GM12878 (cell line): ENCODE measurements at regions not wholly inside any gene's neighbourhood (a gene's known extent, or its start where the extent isn't known, plus 50 kb on each side); places are given as distances from the start of the nearest gene placed in this dataset.

Experiments used
- ATAC-seq: fragments of 200-7000 bp; cut with Tn5 transposase; 3 replicates; pipeline ENCODE4 v1.9.1; 2020; ENCODE audit warnings: mild to moderate bottlenecking, moderate library complexity
- BruUV-seq: library from RNA; stranded (reverse); fragments of 400-500 nt; replicated peaks from 2 replicates; lab custom pipeline; 2021; lab: Mats Ljungman, UMichigan
- CTCF ChIA-PET: fragments of 300-600 bp; sonication (Branson Sonifier 250); formaldehyde crosslinking; extraction: SDS; loops from one replicate; lab custom pipeline; 2021; ENCODE audit warnings: inconsistent platforms; lab: Yijun Ruan, JAX
- POLR2A ChIA-PET: fragments of 350-600 bp; formaldehyde crosslinking; extraction: SDS; loops from one replicate; lab custom pipeline; 2021; ENCODE audit warnings: inconsistent platforms; lab: Charles Lee
- RAD21 ChIA-PET: fragments of 300-600 bp; sonication (Branson Sonifier 250); formaldehyde crosslinking; loops from one replicate; lab custom pipeline; 2023; ENCODE audit warnings: antibody characterized with exemption; ENCODE audit not compliant: unreplicated experiment; lab: Charles Lee
- SMC1A ChIA-PET: fragments of 300-600 bp; sonication (Branson Sonifier 250); formaldehyde crosslinking; loops from one replicate; lab custom pipeline; 2023; ENCODE audit not compliant: unreplicated experiment, uncharacterized antibody; lab: Charles Lee
- DNase-seq: peaks from one replicate; pipeline ENCODE4 v3.0.0-alpha.2; 2011; ENCODE audit warnings: low read depth, low spot score
- FAIRE-seq: peaks from 3 replicates; lab custom pipeline; 2011; peaks lifted over from hg19 to GRCh38; lab: Jason Lieb, UNC
- H2AFZ ChIP-seq: 2 replicates; pipeline ENCODE4 v1.6.0; 2011; ENCODE audit warnings: low read depth, low read length, control low read depth; ENCODE audit not compliant: control insufficient read depth
- H3K27ac ChIP-seq: 2 replicates; pipeline ENCODE4 v1.5.1; 2011; ENCODE audit warnings: control low read depth; ENCODE audit not compliant: control insufficient read depth, insufficient read depth
- H3K27me3 ChIP-seq, 2 experiments: replicated peaks in 1 of 2; 2 replicates each; pipeline versions ENCODE4 v1.6.0 to v1.6.1; 2011; ENCODE audit warnings: low read length in 1 of 2; ENCODE audit not compliant: control insufficient read depth in 2 of 2, insufficient read depth in 2 of 2
- H3K36me3 ChIP-seq, 2 experiments: 2 replicates each; pipeline ENCODE4 v1.5.1; 2011; ENCODE audit warnings: low read length in 1 of 2; ENCODE audit not compliant: control insufficient read depth in 2 of 2, insufficient read depth in 2 of 2
- H3K4me1 ChIP-seq: 2 replicates; pipeline ENCODE4 v1.6.1; 2011; ENCODE audit warnings: mild to moderate bottlenecking, low read length, moderate library complexity, mixed read lengths; ENCODE audit not compliant: control insufficient read depth, insufficient read depth
- H3K4me2 ChIP-seq: 2 replicates; pipeline ENCODE4 v1.6.0; 2011; ENCODE audit warnings: control low read depth; ENCODE audit not compliant: control insufficient read depth, insufficient read depth
- H3K4me3 ChIP-seq: fragments of 200-600 bp; sonication (generic); 2 replicates; pipeline ENCODE4 v1.5.1; 2016
- H3K79me2 ChIP-seq: 2 replicates; pipeline ENCODE4 v1.6.0; 2011; ENCODE audit warnings: low read length; ENCODE audit not compliant: control insufficient read depth, insufficient read depth
- H3K9ac ChIP-seq: 2 replicates; pipeline ENCODE4 v1.8.0; 2011; ENCODE audit warnings: low read length, control low read depth, mixed read lengths; ENCODE audit not compliant: control insufficient read depth, insufficient read depth
- H3K9me3 ChIP-seq: replicated peaks from 3 replicates; pipeline ENCODE4 v1.5.1; 2011; ENCODE audit warnings: mild to moderate bottlenecking, low read length; ENCODE audit not compliant: control insufficient read depth, insufficient read depth
- H4K20me1 ChIP-seq: 2 replicates; pipeline ENCODE4 v1.6.0; 2011; ENCODE audit not compliant: control insufficient read depth, insufficient read depth
- CHD1 ChIP-seq: IDR thresholded peaks from 2 replicates; pipeline ENCODE4 v1.6.1; 2012; ENCODE audit warnings: low read depth, low read length, improper control_type of control experiment
- GABPA ChIP-seq: IDR thresholded peaks from 2 replicates; pipeline ENCODE4 v1.6.1; 2014; ENCODE audit warnings: antibody characterized with exemption, low read depth, mild to moderate bottlenecking, inconsistent platforms
- PAX5 ChIP-seq: IDR thresholded peaks from 2 replicates; pipeline ENCODE4 v1.6.1; 2011; ENCODE audit warnings: low read depth, low read length, borderline replicate concordance
- POLR2A ChIP-seq: IDR thresholded peaks from 2 replicates; pipeline ENCODE4 v1.6.1; 2011; ENCODE audit warnings: low read depth, mild to moderate bottlenecking, low read length
- RUNX3 ChIP-seq: IDR thresholded peaks from 2 replicates; pipeline ENCODE4 v1.6.1; 2012; ENCODE audit warnings: low read length, inconsistent platforms
- YY1 ChIP-seq: IDR thresholded peaks from 2 replicates; pipeline ENCODE4 v1.6.1; 2011; ENCODE audit warnings: low read depth, mild to moderate bottlenecking, low read length
- WGBS: methylation state at CpG from one replicate; pipeline ENCODE4 v1.1.6; 2016; ENCODE audit warnings: low lambda C conversion rate; ENCODE audit not compliant: insufficient replicate concordance, insufficient coverage; ENCODE audit errors: missing lambda C conversion rate; 5-methylcytosine and 5-hydroxymethylcytosine counted together
- in situ Hi-C: fragments of 300-500 bp; cut with MboI; formaldehyde crosslinking; loops from 9 replicates; pipeline ENCODE4 v1.14.3; 2018; ENCODE audit warnings: mixed read lengths
- intact Hi-C: fragments of 100-400 bp; cut with micrococcal nuclease; formaldehyde crosslinking; loops from one replicate; pipeline ENCODE4 v1.14.2; 2022; ENCODE audit not compliant: unreplicated experiment
- TF ChIP-seq, protein P1 (sequence below): IDR thresholded peaks from 2 replicates; pipeline ENCODE4 v1.6.1; 2011; ENCODE audit warnings: low read depth, mild to moderate bottlenecking, low read length, moderate library complexity, borderline replicate concordance; ENCODE audit errors: extremely low read depth
- TF ChIP-seq, protein P2 (sequence below): fragments of 450-650 bp; IDR thresholded peaks from 2 replicates; pipeline ENCODE4 v1.6.1; 2016; ENCODE audit warnings: mild to moderate bottlenecking, moderate library complexity, borderline replicate concordance

DNA sequence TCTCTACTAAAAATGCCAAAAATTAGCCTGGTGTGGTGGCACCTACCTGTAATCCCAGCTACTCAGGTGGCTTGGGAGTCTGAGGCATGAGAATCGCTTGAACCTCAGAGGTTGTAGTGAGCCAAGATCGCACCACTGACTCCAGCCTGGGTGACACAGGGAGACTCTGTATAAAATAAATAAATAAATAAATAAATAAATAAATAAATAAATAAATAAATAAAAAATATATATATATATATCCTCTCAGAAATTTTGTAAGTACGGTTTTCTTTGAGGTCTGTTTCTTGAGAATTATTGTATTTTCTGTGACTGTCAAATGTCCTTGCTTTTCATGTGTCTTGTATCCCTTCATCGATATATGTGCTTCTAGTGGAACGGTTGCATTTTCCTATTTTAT is 406.9 kb upstream of the FIGN start:
- BruUV-seq = no TSS peak
- H3K36me3 ChIP-seq = no peaks in the 10 kb centered on the region
- intact Hi-C loops = no loop called here
- ATAC-seq = no peak
- DNase-seq = no peak
- in situ Hi-C loops = no loop called here
- H3K4me2 ChIP-seq = no peak overlapping the region
- RAD21 ChIA-PET = no interaction called here
- POLR2A ChIA-PET = no interaction called here
- TF ChIP-seq, protein P1, sequence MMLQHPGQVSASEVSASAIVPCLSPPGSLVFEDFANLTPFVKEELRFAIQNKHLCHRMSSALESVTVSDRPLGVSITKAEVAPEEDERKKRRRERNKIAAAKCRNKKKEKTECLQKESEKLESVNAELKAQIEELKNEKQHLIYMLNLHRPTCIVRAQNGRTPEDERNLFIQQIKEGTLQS = no peak
- TF ChIP-seq CHD1 (no peak), PAX5 (no peak)
- H3K9me3 ChIP-seq = no peaks in the 10 kb centered on the region
- H4K20me1 ChIP-seq = no peaks in the 10 kb centered on the region
- FAIRE-seq = no peak
- H3K27ac ChIP-seq = no peak overlapping the region
- no peak overlapping the region for H2AFZ ChIP-seq
- H3K4me3 ChIP-seq = no peak overlapping the region
- H3K27me3 ChIP-seq = no peaks in the 10 kb centered on the region
- no peaks in the 10 kb centered on the region for H3K4me1 ChIP-seq
- no peak overlapping the region for H3K9ac ChIP-seq
- 71% methylated on average over 5 of the region's 5 CpGs for WGBS
- CTCF ChIA-PET = no interaction called here
- no peaks in the 10 kb centered on the region for H3K79me2 ChIP-seq
- SMC1A ChIA-PET = no interaction called here

DNA sequence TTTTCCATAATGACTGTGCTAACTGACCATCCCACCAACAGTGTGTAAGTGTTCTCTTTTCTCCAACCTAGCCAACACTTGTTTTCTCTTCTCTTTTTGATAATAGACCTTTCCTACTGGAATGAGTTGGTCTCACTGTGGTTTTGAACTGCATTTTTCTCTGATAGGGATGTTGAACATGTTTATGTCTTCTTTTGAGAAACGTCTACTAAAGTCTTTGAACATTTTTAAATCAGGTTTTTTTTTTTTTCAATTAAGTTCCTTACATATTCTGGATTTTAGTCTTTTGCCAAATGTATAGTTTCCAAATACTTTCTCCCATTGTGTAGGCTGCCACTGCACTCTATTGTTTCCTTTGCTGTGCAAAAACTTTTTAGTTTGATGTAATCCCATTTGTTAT is 405.5 kb upstream of the FIGN start:
- POLR2A ChIA-PET = no interaction called here
- H3K4me2 ChIP-seq = no peak overlapping the region
- no TSS peak for BruUV-seq

More for the DNA sequence above, 405.5 kb upstream of the FIGN start:
- in situ Hi-C loops = no loop called here
- no peak overlapping the region for H2AFZ ChIP-seq
- ChIA-PET RAD21 (no interaction called here), SMC1A (interaction anchor here (0.9 kb wide), 1 partner anchor 62 kb away, joined by 3 read pairs; no protein-coding TSS in a partner anchor), CTCF (no interaction called here)
- H3K36me3 ChIP-seq = no peaks in the 10 kb centered on the region
- intact Hi-C loops = no loop called here
- no peak overlapping the region for H3K4me3 ChIP-seq
- H4K20me1 ChIP-seq = no peaks in the 10 kb centered on the region
- TF ChIP-seq YY1 (no peak), GABPA (no peak), POLR2A (no peak), RUNX3 (no peak)
- TF ChIP-seq, protein P2, sequence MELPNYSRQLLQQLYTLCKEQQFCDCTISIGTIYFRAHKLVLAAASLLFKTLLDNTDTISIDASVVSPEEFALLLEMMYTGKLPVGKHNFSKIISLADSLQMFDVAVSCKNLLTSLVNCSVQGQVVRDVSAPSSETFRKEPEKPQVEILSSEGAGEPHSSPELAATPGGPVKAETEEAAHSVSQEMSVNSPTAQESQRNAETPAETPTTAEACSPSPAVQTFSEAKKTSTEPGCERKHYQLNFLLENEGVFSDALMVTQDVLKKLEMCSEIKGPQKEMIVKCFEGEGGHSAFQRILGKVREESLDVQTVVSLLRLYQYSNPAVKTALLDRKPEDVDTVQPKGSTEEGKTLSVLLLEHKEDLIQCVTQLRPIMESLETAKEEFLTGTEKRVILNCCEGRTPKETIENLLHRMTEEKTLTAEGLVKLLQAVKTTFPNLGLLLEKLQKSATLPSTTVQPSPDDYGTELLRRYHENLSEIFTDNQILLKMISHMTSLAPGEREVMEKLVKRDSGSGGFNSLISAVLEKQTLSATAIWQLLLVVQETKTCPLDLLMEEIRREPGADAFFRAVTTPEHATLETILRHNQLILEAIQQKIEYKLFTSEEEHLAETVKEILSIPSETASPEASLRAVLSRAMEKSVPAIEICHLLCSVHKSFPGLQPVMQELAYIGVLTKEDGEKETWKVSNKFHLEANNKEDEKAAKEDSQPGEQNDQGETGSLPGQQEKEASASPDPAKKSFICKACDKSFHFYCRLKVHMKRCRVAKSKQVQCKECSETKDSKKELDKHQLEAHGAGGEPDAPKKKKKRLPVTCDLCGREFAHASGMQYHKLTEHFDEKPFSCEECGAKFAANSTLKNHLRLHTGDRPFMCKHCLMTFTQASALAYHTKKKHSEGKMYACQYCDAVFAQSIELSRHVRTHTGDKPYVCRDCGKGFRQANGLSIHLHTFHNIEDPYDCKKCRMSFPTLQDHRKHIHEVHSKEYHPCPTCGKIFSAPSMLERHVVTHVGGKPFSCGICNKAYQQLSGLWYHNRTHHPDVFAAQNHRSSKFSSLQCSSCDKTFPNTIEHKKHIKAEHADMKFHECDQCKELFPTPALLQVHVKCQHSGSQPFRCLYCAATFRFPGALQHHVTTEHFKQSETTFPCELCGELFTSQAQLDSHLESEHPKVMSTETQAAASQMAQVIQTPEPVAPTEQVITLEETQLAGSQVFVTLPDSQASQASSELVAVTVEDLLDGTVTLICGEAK = no peak
- H3K9me3 ChIP-seq = no peaks in the 10 kb centered on the region
- no peak overlapping the region for H3K27ac ChIP-seq
- no peaks in the 10 kb centered on the region for H3K27me3 ChIP-seq
- WGBS = 0% methylated on average over 1 of the region's 1 CpG
- H3K9ac ChIP-seq = no peak overlapping the region
- no peak for FAIRE-seq
- H3K4me1 ChIP-seq = no peaks in the 10 kb centered on the region
- no peak for ATAC-seq
- DNase-seq = no peak
- H3K79me2 ChIP-seq = no peaks in the 10 kb centered on the region
